DND-41 (cell line): ENCODE measurements at regions not wholly inside any gene's neighbourhood (a gene's known extent, or its start where the extent isn't known, plus 50 kb on each side); places are given as distances from the start of the nearest gene placed in this dataset.

ENCODE experiments used
- ATAC-seq: fragments of 200-7000 bp; cut with Tn5 transposase; 3 replicates; pipeline ENCODE4 v1.9.1; 2021; ENCODE audit warnings: low read depth; ENCODE audit not compliant: insufficient read depth
- DNase-seq: peaks from one replicate; pipeline ENCODE4 v3.0.0-alpha.2; 2020
- H2AFZ ChIP-seq: 2 replicates; pipeline ENCODE4 v1.6.0; 2012; ENCODE audit warnings: low read depth, low read length
- H3K27ac ChIP-seq: 2 replicates; pipeline ENCODE4 v1.5.1; 2012; ENCODE audit warnings: low read length, inconsistent platforms
- H3K27me3 ChIP-seq: fragments of 200-600 bp; sonication (generic); 2 replicates; pipeline ENCODE4 v1.6.0; 2012; ENCODE audit warnings: low read length, mild to moderate bottlenecking, inconsistent platforms; ENCODE audit not compliant: insufficient read depth, poor library complexity
- H3K36me3 ChIP-seq: 2 replicates; pipeline ENCODE4 v1.5.1; 2012; ENCODE audit warnings: low read length, inconsistent platforms; ENCODE audit not compliant: insufficient read depth
- H3K4me1 ChIP-seq: 2 replicates; pipeline ENCODE4 v1.5.1; 2012; ENCODE audit warnings: mild to moderate bottlenecking, low read length; ENCODE audit not compliant: insufficient read depth
- H3K4me2 ChIP-seq: 2 replicates; pipeline ENCODE4 v1.6.0; 2012; ENCODE audit warnings: mild to moderate bottlenecking, moderate library complexity, low read length, inconsistent platforms; ENCODE audit not compliant: insufficient read depth
- H3K4me3 ChIP-seq, 2 experiments: fragments of 200-600 bp in 1 of 2; shearing (Covaris generic) in 1 of 2; 2 replicates each; pipeline ENCODE4 v1.5.1; 2012 to 2016; ENCODE audit warnings: inconsistent platforms in 2 of 2, low read length in 2 of 2, mild to moderate bottlenecking in 2 of 2, low read depth in 1 of 2, moderate library complexity in 1 of 2
- H3K79me2 ChIP-seq: 2 replicates; pipeline ENCODE4 v1.6.0; 2012; ENCODE audit warnings: low read length, inconsistent platforms; ENCODE audit not compliant: insufficient read depth
- H3K9ac ChIP-seq: 2 replicates; pipeline ENCODE4 v1.6.0; 2012; ENCODE audit warnings: low read depth, mild to moderate bottlenecking, inconsistent platforms, low read length, moderate library complexity
- H3K9me3 ChIP-seq: 2 replicates; pipeline ENCODE4 v1.5.1; 2012; ENCODE audit warnings: low read length, moderate library complexity, mild to moderate bottlenecking, inconsistent platforms; ENCODE audit not compliant: insufficient read depth, severe bottlenecking
- H4K20me1 ChIP-seq: 2 replicates; pipeline ENCODE4 v1.6.0; 2012; ENCODE audit warnings: low read length; ENCODE audit not compliant: insufficient read depth
- CTCF ChIP-seq: IDR thresholded peaks from 2 replicates; pipeline ENCODE4 v1.5.1; 2012; ENCODE audit warnings: borderline replicate concordance, low read length, moderate library complexity, mild to moderate bottlenecking; ENCODE audit not compliant: poor library complexity, severe bottlenecking; ENCODE audit errors: extremely low read depth
- EZH2 ChIP-seq: IDR thresholded peaks from 3 replicates; pipeline ENCODE4 v1.6.1; 2012; ENCODE audit warnings: borderline replicate concordance, low read depth, mild to moderate bottlenecking, moderate library complexity, low read length, inconsistent platforms; ENCODE audit not compliant: severe bottlenecking

GRCh38 chr17:34173241-34173640 is 81.8 kb upstream of the CCL2 start:
- H3K4me2 ChIP-seq, result no peak overlapping the region
- H3K27me3 ChIP-seq, result no peaks in the 10 kb centered on the region
- no peaks in the 10 kb centered on the region for H3K36me3 ChIP-seq
- ATAC-seq (no peak), DNase-seq (no peak)
- H3K9ac ChIP-seq, result no peak overlapping the region
- TF ChIP-seq CTCF (no peak), EZH2 (no peak)
- H3K79me2 ChIP-seq, result no peaks in the 10 kb centered on the region
- no peaks in the 10 kb centered on the region for H4K20me1 ChIP-seq
- no peak overlapping the region for H2AFZ ChIP-seq
- peaks cover 29% of the 10 kb centered on the region for H3K4me1 ChIP-seq
- H3K27ac ChIP-seq, result peak overlapping the region; percentile 72; the same call in 1 of the 2 replicates
- no peaks in the 10 kb centered on the region for H3K9me3 ChIP-seq
- H3K4me3 ChIP-seq, result no peak overlapping the region

GRCh38 chr17:34174496-34174895 is 80.6 kb upstream of the CCL2 start:
- ATAC-seq (no peak), DNase-seq (no peak)
- no peaks in the 10 kb centered on the region for H4K20me1 ChIP-seq
- no peak overlapping the region for H3K4me3 ChIP-seq
- no peak overlapping the region for H3K9ac ChIP-seq
- H3K4me1 ChIP-seq, result peaks cover 36% of the 10 kb centered on the region
- H3K9me3 ChIP-seq, result no peaks in the 10 kb centered on the region
- TF ChIP-seq CTCF (no peak), EZH2 (no peak)
- no peaks in the 10 kb centered on the region for H3K79me2 ChIP-seq
- no peaks in the 10 kb centered on the region for H3K27me3 ChIP-seq
- H3K27ac ChIP-seq, result no peak overlapping the region
- no peak overlapping the region for H3K4me2 ChIP-seq
- H3K36me3 ChIP-seq, result no peaks in the 10 kb centered on the region
- H2AFZ ChIP-seq, result no peak overlapping the region

GRCh38 chr17:34176440-34176839 is 78.6 kb upstream of the CCL2 start:
- H3K4me3 ChIP-seq, result no peak overlapping the region
- no peak overlapping the region for H3K27ac ChIP-seq
- H3K4me1 ChIP-seq, result peaks cover 48% of the 10 kb centered on the region
- no peaks in the 10 kb centered on the region for H3K79me2 ChIP-seq
- no peak for DNase-seq
- no peaks in the 10 kb centered on the region for H3K36me3 ChIP-seq
- H3K27me3 ChIP-seq, result no peaks in the 10 kb centered on the region
- H2AFZ ChIP-seq, result no peak overlapping the region
- no peaks in the 10 kb centered on the region for H3K9me3 ChIP-seq
- H3K4me2 ChIP-seq, result no peak overlapping the region
- no peaks in the 10 kb centered on the region for H4K20me1 ChIP-seq
- TF ChIP-seq EZH2 (no peak), CTCF (no peak)
- H3K9ac ChIP-seq, result no peak overlapping the region
- no peak for ATAC-seq

- H3K4me1 ChIP-seq, result peaks cover 48% of the 10 kb centered on the region
- H2AFZ ChIP-seq, result peak overlapping the region; percentile 12; the same call in 1 of the 2 replicates
- peak overlapping the region; percentile 62 for H3K27ac ChIP-seq
- H3K27me3 ChIP-seq, result no peaks in the 10 kb centered on the region
- H3K4me2 ChIP-seq, result no peak overlapping the region
- no peaks in the 10 kb centered on the region for H3K36me3 ChIP-seq
- H4K20me1 ChIP-seq, result no peaks in the 10 kb centered on the region
- H3K79me2 ChIP-seq, result no peaks in the 10 kb centered on the region
- no peak overlapping the region for H3K4me3 ChIP-seq
- DNase-seq (no peak), ATAC-seq (no peak)
- no peak overlapping the region for H3K9ac ChIP-seq
- H3K9me3 ChIP-seq, result no peaks in the 10 kb centered on the region
- TF ChIP-seq EZH2, result no peak
- no peak for TF ChIP-seq CTCF
These were observed 77.4 kb upstream of the CCL2 start for GRCh38 chr17:34177642-34178041.
